SK-N-SH treated with all-trans-retinoic acid at 6 μM for 48 hours (cell line): ENCODE measurements at regions not wholly inside any gene's neighbourhood (a gene's known extent, or its start where the extent isn't known, plus 50 kb on each side); places are given as distances from the start of the nearest gene placed in this dataset.

Source experiments
- ARNTL ChIP-seq: fragments of 450-650 bp; formaldehyde crosslinking; IDR thresholded peaks from 2 replicates; pipeline ENCODE4 v1.5.0; 2020; ENCODE audit warnings: low read depth, mild to moderate bottlenecking, moderate library complexity, borderline replicate concordance
- ESRRG ChIP-seq: fragments of 250-450 bp; sonication (Bioruptor Pico); IDR thresholded peaks from 2 replicates; pipeline ENCODE4 v1.6.1; 2021; ENCODE audit warnings: mild to moderate bottlenecking
- GLIS3 ChIP-seq: fragments of 250-450 bp; sonication (Bioruptor Pico); IDR thresholded peaks from 2 replicates; pipeline ENCODE4 v1.5.0; 2020; ENCODE audit warnings: mild to moderate bottlenecking, moderate library complexity
- ISL1 ChIP-seq: fragments of 250-450 bp; sonication (Bioruptor Pico); IDR thresholded peaks from 2 replicates; pipeline ENCODE4 v2.1.2; 2022; ENCODE audit warnings: mild to moderate bottlenecking, moderate library complexity
- PPARA ChIP-seq: fragments of 250-450 bp; sonication (Bioruptor Pico); IDR thresholded peaks from 2 replicates; pipeline ENCODE4 v1.5.0; 2020; ENCODE audit warnings: mild to moderate bottlenecking, borderline replicate concordance
- ZFP3 ChIP-seq: fragments of 250-450 bp; sonication (Bioruptor Pico); IDR thresholded peaks from 2 replicates; pipeline ENCODE4 v1.5.0; 2020; ENCODE audit warnings: mild to moderate bottlenecking, moderate library complexity
- ZFP30 ChIP-seq: fragments of 450-650 bp; formaldehyde crosslinking; IDR thresholded peaks from 2 replicates; pipeline ENCODE4 v1.5.0; 2022; ENCODE audit warnings: mild to moderate bottlenecking, moderate library complexity
- ZNF565 ChIP-seq: fragments of 450-650 bp; formaldehyde crosslinking; conservative IDR thresholded peaks from 2 replicates; pipeline ENCODE4 v1.5.0; 2020; ENCODE audit warnings: low read depth, mild to moderate bottlenecking, moderate library complexity
- TF ChIP-seq, protein P1 (sequence below): fragments of 250-450 bp; sonication (Bioruptor Pico); IDR thresholded peaks from 2 replicates; pipeline ENCODE4 v1.5.1; 2020; ENCODE audit warnings: low read depth, mild to moderate bottlenecking, moderate library complexity
- TF ChIP-seq, protein P2 (sequence below): fragments of 250-450 bp; sonication (Bioruptor Pico); IDR thresholded peaks from 2 replicates; pipeline ENCODE4 v1.5.0; 2020; ENCODE audit warnings: mild to moderate bottlenecking, moderate library complexity

GRCh38 chr12:89087149-89087825, 265.0 kb downstream of the DUSP6 start:
- TF ChIP-seq, protein P1, sequence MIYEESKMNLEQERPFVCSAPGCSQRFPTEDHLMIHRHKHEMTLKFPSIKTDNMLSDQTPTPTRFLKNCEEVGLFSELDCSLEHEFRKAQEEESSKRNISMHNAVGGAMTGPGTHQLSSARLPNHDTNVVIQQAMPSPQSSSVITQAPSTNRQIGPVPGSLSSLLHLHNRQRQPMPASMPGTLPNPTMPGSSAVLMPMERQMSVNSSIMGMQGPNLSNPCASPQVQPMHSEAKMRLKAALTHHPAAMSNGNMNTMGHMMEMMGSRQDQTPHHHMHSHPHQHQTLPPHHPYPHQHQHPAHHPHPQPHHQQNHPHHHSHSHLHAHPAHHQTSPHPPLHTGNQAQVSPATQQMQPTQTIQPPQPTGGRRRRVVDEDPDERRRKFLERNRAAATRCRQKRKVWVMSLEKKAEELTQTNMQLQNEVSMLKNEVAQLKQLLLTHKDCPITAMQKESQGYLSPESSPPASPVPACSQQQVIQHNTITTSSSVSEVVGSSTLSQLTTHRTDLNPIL (CRISPR knock-in tag), result no peak
- no peak for TF ChIP-seq GLIS3 (CRISPR knock-in tag)
- TF ChIP-seq, protein P2, sequence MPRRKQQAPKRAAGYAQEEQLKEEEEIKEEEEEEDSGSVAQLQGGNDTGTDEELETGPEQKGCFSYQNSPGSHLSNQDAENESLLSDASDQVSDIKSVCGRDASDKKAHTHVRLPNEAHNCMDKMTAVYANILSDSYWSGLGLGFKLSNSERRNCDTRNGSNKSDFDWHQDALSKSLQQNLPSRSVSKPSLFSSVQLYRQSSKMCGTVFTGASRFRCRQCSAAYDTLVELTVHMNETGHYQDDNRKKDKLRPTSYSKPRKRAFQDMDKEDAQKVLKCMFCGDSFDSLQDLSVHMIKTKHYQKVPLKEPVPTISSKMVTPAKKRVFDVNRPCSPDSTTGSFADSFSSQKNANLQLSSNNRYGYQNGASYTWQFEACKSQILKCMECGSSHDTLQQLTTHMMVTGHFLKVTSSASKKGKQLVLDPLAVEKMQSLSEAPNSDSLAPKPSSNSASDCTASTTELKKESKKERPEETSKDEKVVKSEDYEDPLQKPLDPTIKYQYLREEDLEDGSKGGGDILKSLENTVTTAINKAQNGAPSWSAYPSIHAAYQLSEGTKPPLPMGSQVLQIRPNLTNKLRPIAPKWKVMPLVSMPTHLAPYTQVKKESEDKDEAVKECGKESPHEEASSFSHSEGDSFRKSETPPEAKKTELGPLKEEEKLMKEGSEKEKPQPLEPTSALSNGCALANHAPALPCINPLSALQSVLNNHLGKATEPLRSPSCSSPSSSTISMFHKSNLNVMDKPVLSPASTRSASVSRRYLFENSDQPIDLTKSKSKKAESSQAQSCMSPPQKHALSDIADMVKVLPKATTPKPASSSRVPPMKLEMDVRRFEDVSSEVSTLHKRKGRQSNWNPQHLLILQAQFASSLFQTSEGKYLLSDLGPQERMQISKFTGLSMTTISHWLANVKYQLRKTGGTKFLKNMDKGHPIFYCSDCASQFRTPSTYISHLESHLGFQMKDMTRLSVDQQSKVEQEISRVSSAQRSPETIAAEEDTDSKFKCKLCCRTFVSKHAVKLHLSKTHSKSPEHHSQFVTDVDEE, result no peak
- no peak for TF ChIP-seq ARNTL
- TF ChIP-seq ESRRG (CRISPR knock-in tag), result no peak
- no peak for TF ChIP-seq ZNF565 (CRISPR knock-in tag)
- no peak for TF ChIP-seq PPARA (CRISPR knock-in tag)
- TF ChIP-seq ZFP30 (CRISPR knock-in tag), result no peak
- no peak for TF ChIP-seq ISL1 (CRISPR knock-in tag)
- no peak for TF ChIP-seq ZFP3 (CRISPR knock-in tag)
